PC-9 (cell line): ENCODE measurements at regions not wholly inside any gene's neighbourhood (a gene's known extent, or its start where the extent isn't known, plus 50 kb on each side); places are given as distances from the start of the nearest gene placed in this dataset.

Experiments used
- CTCF ChIP-seq: fragments of 200-600 bp; sonication (generic); conservative IDR thresholded peaks from 2 replicates; pipeline ENCODE4 v1.6.1; 2017; ENCODE audit warnings: mixed run types, antibody characterized with exemption, mild to moderate bottlenecking, moderate library complexity
- EZH2 ChIP-seq: fragments of 200-600 bp; sonication (generic); IDR thresholded peaks from 2 replicates; pipeline ENCODE4 v1.8.0; 2017; ENCODE audit warnings: antibody characterized with exemption, low read depth

- no peak for TF ChIP-seq CTCF
- TF ChIP-seq EZH2 = no peak
Measured at GRCh38 chr5:123803359-123803758, 291.4 kb downstream of the CSNK1G3 start.
